Peyer's patch (tissue), 4 donors: ENCODE measurements at regions not wholly inside any gene's neighbourhood (a gene's known extent, or its start where the extent isn't known, plus 50 kb on each side); places are given as distances from the start of the nearest gene placed in this dataset.

Experiments
- DNase-seq, 3 donors: peaks; one replicate each; pipeline ENCODE4 v3.0.0-alpha.2; 2017 to 2019
- H3K27ac ChIP-seq, 4 donors: fragments of 200-600 bp; sonication (generic); one replicate each; pipeline ENCODE4 v1.5.1; 2016 to 2019
- H3K27me3 ChIP-seq, 2 donors: fragments of 200-600 bp; sonication (generic); one replicate each; pipeline ENCODE4 v1.5.1; 2019
- H3K36me3 ChIP-seq, 3 donors: fragments of 200-600 bp; sonication (generic); one replicate each; pipeline ENCODE4 v1.5.1; 2016 to 2019
- H3K4me1 ChIP-seq, 4 donors: fragments of 200-600 bp; sonication (generic); one replicate each; pipeline ENCODE4 v1.5.1; 2016 to 2019
- H3K4me3 ChIP-seq, 4 donors: fragments of 200-600 bp; sonication (generic); 1 replicate in 3 of 4; 2 replicates in 1 of 4; pipeline ENCODE4 v1.5.1; 2016 to 2019; ENCODE audit warnings: mild to moderate bottlenecking in 1 of 4
- H3K9me3 ChIP-seq, 4 donors: fragments of 200-600 bp; sonication (generic); one replicate each; pipeline ENCODE4 v1.5.1; 2016 to 2019; ENCODE audit warnings: mild to moderate bottlenecking in 1 of 4
- POLR2A ChIP-seq, 2 donors: fragments of 450-650 bp; IDR thresholded peaks; one replicate each; pipeline ENCODE4 v1.5.1; 2017; ENCODE audit warnings: antibody characterized with exemption in 2 of 2, mild to moderate bottlenecking in 2 of 2, moderate library complexity in 2 of 2
- TF ChIP-seq, protein P1 (sequence below), 6 experiments: fragments of 450-650 bp in 4 of 6; fragments of 200-600 bp in 2 of 6; sonication (generic) in 1 of 6; IDR thresholded peaks; one replicate each; pipeline ENCODE4 v1.5.1; 2017 to 2019; ENCODE audit warnings: antibody characterized with exemption in 6 of 6, mild to moderate bottlenecking in 3 of 6, moderate library complexity in 1 of 6

DNA sequence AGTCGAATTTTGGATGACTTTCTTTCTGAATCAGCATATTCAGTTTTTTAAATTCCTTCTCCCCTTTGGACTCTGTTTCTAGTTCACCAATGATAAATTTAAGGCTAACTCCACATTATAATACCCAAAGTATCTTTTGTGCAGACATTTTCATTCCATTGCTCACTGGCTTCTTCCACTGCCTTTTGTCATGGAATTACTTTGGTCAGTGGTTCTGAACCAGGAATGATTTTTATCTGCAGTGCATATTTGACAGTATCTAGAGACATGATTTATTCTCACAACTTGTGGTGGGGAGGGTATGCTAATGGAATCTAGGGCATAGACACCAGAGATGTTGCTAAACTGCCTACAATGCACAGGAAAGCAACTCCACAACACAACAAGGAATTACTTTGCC lies 234.4 kb upstream of the PRKD1 start:
- TF ChIP-seq POLR2A (IDR thresholded peaks at IDR 0.05), result no peak
- TF ChIP-seq, protein P1, sequence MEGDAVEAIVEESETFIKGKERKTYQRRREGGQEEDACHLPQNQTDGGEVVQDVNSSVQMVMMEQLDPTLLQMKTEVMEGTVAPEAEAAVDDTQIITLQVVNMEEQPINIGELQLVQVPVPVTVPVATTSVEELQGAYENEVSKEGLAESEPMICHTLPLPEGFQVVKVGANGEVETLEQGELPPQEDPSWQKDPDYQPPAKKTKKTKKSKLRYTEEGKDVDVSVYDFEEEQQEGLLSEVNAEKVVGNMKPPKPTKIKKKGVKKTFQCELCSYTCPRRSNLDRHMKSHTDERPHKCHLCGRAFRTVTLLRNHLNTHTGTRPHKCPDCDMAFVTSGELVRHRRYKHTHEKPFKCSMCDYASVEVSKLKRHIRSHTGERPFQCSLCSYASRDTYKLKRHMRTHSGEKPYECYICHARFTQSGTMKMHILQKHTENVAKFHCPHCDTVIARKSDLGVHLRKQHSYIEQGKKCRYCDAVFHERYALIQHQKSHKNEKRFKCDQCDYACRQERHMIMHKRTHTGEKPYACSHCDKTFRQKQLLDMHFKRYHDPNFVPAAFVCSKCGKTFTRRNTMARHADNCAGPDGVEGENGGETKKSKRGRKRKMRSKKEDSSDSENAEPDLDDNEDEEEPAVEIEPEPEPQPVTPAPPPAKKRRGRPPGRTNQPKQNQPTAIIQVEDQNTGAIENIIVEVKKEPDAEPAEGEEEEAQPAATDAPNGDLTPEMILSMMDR (IDR thresholded peaks at IDR 0.05), result no peak

GRCh38 chr14:30165255-30165654 lies 237.6 kb upstream of the PRKD1 start:
- Histone ChIP-seq H3K9me3 (peaks cover 0 to 9% (median 0%) of the 10 kb centered on the region in 4 donors), H3K4me1 (no peaks in the 10 kb centered on the region), H3K36me3 (no peaks in the 10 kb centered on the region), H3K27ac (no peak overlapping the region), H3K4me3 (no peak overlapping the region), H3K27me3 (no peaks in the 10 kb centered on the region)
- no peak for DNase-seq
- TF ChIP-seq, protein P1 (IDR thresholded peaks at IDR 0.05), result no peak
- TF ChIP-seq POLR2A (IDR thresholded peaks at IDR 0.05), result no peak

More for the DNA sequence above, 234.4 kb upstream of the PRKD1 start:
- Histone ChIP-seq H3K4me3 (no peak overlapping the region), H3K27me3 (no peaks in the 10 kb centered on the region), H3K4me1 (no peaks in the 10 kb centered on the region), H3K36me3 (no peaks in the 10 kb centered on the region), H3K9me3 (no peaks in the 10 kb centered on the region), H3K27ac (no peak overlapping the region)
- DNase-seq, result no peak

DNA sequence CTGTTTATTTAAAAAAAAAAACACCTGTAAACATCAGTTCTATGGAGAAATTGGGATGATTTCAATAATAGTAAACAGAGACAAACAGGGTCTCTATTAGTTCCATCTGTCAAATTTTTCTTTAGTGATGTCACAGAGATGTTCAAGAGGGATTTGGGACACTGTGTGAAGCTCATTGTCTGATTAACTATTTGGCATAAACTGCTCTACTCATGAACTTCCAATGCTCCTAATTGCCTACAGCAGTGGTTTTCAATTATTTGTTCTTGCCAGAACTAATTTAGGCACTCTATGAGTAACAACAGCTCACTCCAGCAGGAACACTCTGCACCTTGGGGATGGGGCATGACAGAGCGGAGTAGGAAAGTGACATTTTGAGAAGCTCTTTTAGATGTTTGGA lies 250.1 kb upstream of the PRKD1 start:
- H3K9me3 ChIP-seq, result no peaks in the 10 kb centered on the region
- H3K4me3 ChIP-seq, result no peak overlapping the region
- H3K36me3 ChIP-seq, result no peaks in the 10 kb centered on the region
- no peak overlapping the region for H3K27ac ChIP-seq
- no peaks in the 10 kb centered on the region for H3K4me1 ChIP-seq
- no peaks in the 10 kb centered on the region for H3K27me3 ChIP-seq
- DNase-seq, result no peak
- TF ChIP-seq, protein P1 (IDR thresholded peaks at IDR 0.05), result no peak
- TF ChIP-seq POLR2A (IDR thresholded peaks at IDR 0.05), result no peak

GRCh38 chr14:30179381-30180130 lies 251.9 kb upstream of the PRKD1 start:
- no peak for TF ChIP-seq POLR2A (IDR thresholded peaks at IDR 0.05)
- TF ChIP-seq, protein P1 (IDR thresholded peaks at IDR 0.05), result no peak
- no peak overlapping the region for H3K4me3 ChIP-seq
- H3K27ac ChIP-seq, result no peak overlapping the region
- H3K36me3 ChIP-seq, result no peaks in the 10 kb centered on the region
- no peak for DNase-seq
- H3K4me1 ChIP-seq, result no peaks in the 10 kb centered on the region
- no peaks in the 10 kb centered on the region for H3K27me3 ChIP-seq
- no peaks in the 10 kb centered on the region for H3K9me3 ChIP-seq

- H3K4me1 ChIP-seq, result no peaks in the 10 kb centered on the region
- H3K36me3 ChIP-seq, result no peaks in the 10 kb centered on the region
- no peak for DNase-seq
- H3K9me3 ChIP-seq, result no peaks in the 10 kb centered on the region
- H3K27ac ChIP-seq, result no peak overlapping the region
- no peaks in the 10 kb centered on the region for H3K27me3 ChIP-seq
- no peak for TF ChIP-seq POLR2A (IDR thresholded peaks at IDR 0.05)
- TF ChIP-seq, protein P1 (IDR thresholded peaks at IDR 0.05), result no peak
- H3K4me3 ChIP-seq, result no peak overlapping the region
Observed at GRCh38 chr14:30180219-30180618, 252.6 kb upstream of the PRKD1 start.
